Activated CD4-positive, alpha-beta T cell treated with anti-CD3 and anti-CD28 coated beads for 36 hours (primary cell): ENCODE measurements at regions not wholly inside any gene's neighbourhood (a gene's known extent, or its start where the extent isn't known, plus 50 kb on each side); places are given as distances from the start of the nearest gene placed in this dataset.

Experiments used
- ATAC-seq: fragments of 200-7000 bp; cut with Tn5 transposase; one replicate; pipeline ENCODE4 v1.10.0; 2021; ENCODE audit warnings: mild to moderate bottlenecking, moderate library complexity
- CTCF ChIA-PET: fragments of 350-600 bp; sonication (Branson Sonifier 250); formaldehyde crosslinking; loops from one replicate; lab custom pipeline; 2021; ENCODE audit warnings: antibody characterized with exemption; lab: Charles Lee
- POLR2A ChIA-PET: fragments of 350-600 bp; sonication (Branson Sonifier 250); formaldehyde crosslinking; loops from one replicate; lab custom pipeline; 2021; ENCODE audit warnings: antibody characterized with exemption, inconsistent platforms; lab: Charles Lee
- DNase-seq: peaks from one replicate; pipeline ENCODE4 v3.0.0-alpha.2; 2020
- H3K27ac Mint-ChIP-seq: one replicate; pipeline ENCODE4 v1.8.0; 2021; ENCODE audit warnings: mixed read lengths
- H3K27me3 Mint-ChIP-seq: one replicate; pipeline ENCODE4 v1.8.0; 2021; ENCODE audit warnings: mixed read lengths
- H3K36me3 Mint-ChIP-seq: one replicate; pipeline ENCODE4 v1.8.0; 2021; ENCODE audit warnings: low read depth, mixed read lengths
- H3K4me1 Mint-ChIP-seq: one replicate; pipeline ENCODE4 v1.8.0; 2021; ENCODE audit warnings: mixed read lengths
- H3K4me3 Mint-ChIP-seq: one replicate; pipeline ENCODE4 v1.8.0; 2021; ENCODE audit warnings: mild to moderate bottlenecking, moderate library complexity, mixed read lengths
- H3K9me3 Mint-ChIP-seq: one replicate; pipeline ENCODE4 v1.8.0; 2021; ENCODE audit warnings: low read depth, mixed read lengths
- intact Hi-C, 2 experiments: fragments of 100-400 bp; cut with DNase I in 1 of 2; cut with micrococcal nuclease in 1 of 2; formaldehyde crosslinking; loops; one replicate each; pipeline versions ENCODE4 v1.14.2 to v1.15.1; 2022 to 2024; cut with DNase I, micrococcal nuclease

DNA sequence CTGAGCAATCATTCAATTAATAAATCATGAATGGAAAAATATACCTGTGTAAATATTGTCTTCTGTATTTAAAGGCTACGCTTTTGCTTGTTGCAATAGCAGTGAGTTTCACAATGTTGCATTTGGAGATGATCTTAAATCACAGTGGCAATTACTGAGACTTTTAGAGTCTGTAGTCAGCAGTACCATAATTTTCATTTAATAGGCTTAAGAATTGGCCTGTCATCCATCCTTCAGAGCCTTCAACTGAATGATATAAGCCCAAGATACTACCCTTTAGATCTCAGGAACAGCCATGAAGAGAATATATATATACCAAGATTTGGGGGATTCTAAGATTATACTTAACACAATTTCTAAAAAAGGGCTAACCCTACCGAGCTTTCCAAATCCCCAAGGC is 458.1 kb downstream of the GBE1 start:
- CTCF ChIA-PET: interaction anchor here (1.1 kb wide), 1 partner anchor 49 kb away, joined by 3 read pairs; no protein-coding TSS in a partner anchor
- Mint-ChIP-seq H3K4me3 (no peak overlapping the region), H3K27me3 (no peaks in the 10 kb centered on the region), H3K9me3 (no peaks in the 10 kb centered on the region), H3K36me3 (no peaks in the 10 kb centered on the region), H3K27ac (no peak overlapping the region), H3K4me1 (no peaks in the 10 kb centered on the region)
- intact Hi-C loops: loop anchor here (5.0 to 10.0 kb wide), 2 partner anchors 829 to 831 kb away; no protein-coding TSS in a partner anchor
- ATAC-seq: no peak
- no peak for DNase-seq
- POLR2A ChIA-PET: no interaction called here

DNA sequence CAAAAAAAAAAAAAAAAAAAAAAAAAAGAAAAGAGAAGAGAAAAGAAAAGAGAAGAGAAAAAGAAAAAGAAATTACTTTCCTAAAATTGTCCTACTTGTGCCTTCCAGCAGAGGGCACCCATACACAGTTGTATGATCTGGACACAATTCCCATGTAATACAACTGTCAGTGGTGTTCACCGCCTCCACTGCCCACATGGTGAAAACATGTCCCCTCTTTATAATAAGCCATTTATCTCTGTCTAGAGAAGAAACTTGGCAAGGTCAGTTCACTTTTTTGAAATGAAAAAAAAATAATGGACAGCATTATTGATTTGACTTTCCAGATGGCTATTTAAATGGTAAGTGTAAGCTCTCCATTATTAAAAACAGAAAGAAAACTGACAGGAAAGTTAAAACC is 459.4 kb downstream of the GBE1 start:
- H3K9me3 Mint-ChIP-seq: no peaks in the 10 kb centered on the region
- no peaks in the 10 kb centered on the region for H3K36me3 Mint-ChIP-seq
- no peak overlapping the region for H3K27ac Mint-ChIP-seq
- peak; percentile 28 for DNase-seq
- ATAC-seq: no peak
- H3K27me3 Mint-ChIP-seq: no peaks in the 10 kb centered on the region
- no peaks in the 10 kb centered on the region for H3K4me1 Mint-ChIP-seq
- CTCF ChIA-PET: interaction anchor here (0.6 to 1.1 kb wide), 6 partner anchors 11 to 1539 kb away, joined by 3 to 5 read pairs (median 3); no protein-coding TSS in a partner anchor
- POLR2A ChIA-PET: no interaction called here
- no peak overlapping the region for H3K4me3 Mint-ChIP-seq
- intact Hi-C loops: loop anchor here (5.0 to 10.0 kb wide), 2 partner anchors 830 to 833 kb away; no protein-coding TSS in a partner anchor

DNA sequence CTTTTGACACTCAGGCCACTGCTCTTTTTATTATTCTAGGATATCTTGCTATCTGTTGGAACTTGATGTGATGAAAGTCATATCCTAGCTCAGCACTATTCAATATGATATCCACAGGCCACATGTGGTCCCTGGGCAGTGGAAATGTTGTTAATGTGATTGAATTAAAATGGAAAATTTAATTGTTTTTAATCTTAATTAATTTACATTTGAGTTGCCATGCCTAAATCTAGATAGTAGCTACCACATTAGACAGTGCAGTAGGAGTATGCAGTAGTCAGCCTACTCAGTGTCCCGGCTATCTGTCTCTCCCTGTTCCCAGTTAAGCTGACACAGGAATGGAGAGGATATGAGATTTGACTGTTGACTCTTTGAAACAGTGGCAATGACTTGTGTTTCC is 460.2 kb downstream of the GBE1 start:
- ATAC-seq (no peak), DNase-seq (no peak)
- Mint-ChIP-seq H3K36me3 (no peaks in the 10 kb centered on the region), H3K27ac (no peak overlapping the region), H3K4me3 (no peak overlapping the region), H3K27me3 (no peaks in the 10 kb centered on the region), H3K9me3 (no peaks in the 10 kb centered on the region), H3K4me1 (no peaks in the 10 kb centered on the region)
- CTCF ChIA-PET: interaction anchor here (1.1 kb wide), 1 partner anchor 36 kb away, joined by 5 read pairs; no protein-coding TSS in a partner anchor
- POLR2A ChIA-PET: no interaction called here
- intact Hi-C loops: loop anchor here (5.0 to 10.0 kb wide), 2 partner anchors 831 to 834 kb away; no protein-coding TSS in a partner anchor

DNA sequence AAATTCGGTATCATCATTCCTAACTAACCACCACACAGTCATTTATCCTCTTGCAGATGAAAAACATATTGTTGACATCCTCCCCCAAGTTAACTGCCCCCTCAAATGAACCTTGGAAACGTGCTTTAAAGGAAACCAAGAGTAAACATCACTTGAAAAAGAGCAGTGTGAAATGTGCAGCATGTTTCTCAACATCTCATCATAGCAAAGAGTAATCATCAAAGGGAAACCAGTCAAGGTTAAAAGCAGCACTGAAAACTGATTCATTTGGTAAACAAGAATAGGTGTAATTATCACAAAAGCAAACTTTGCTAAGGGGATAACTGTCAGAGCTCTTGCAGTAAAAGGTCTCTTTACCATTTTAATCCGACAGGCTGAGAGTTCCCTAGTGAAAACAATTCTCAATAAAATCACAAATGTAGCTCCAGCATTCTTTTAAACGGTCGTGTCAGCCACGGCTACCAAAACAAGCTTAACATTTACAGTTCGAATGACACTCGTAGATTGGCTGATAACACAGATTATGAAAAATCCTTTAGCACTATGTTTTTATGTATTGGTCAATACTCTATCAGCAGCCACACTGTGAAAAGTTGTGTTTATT is 461.0 kb downstream of the GBE1 start:
- ChIA-PET POLR2A (no interaction called here), CTCF (no interaction called here)
- no peak for ATAC-seq
- no peak for DNase-seq
- no peaks in the 10 kb centered on the region for H3K9me3 Mint-ChIP-seq
- H3K36me3 Mint-ChIP-seq: no peaks in the 10 kb centered on the region
- no peaks in the 10 kb centered on the region for H3K27me3 Mint-ChIP-seq
- H3K4me1 Mint-ChIP-seq: no peaks in the 10 kb centered on the region
- intact Hi-C loops: loop anchor here (5.0 to 10.0 kb wide), 2 partner anchors 832 to 834 kb away; no protein-coding TSS in a partner anchor
- no peak overlapping the region for H3K27ac Mint-ChIP-seq
- no peak overlapping the region for H3K4me3 Mint-ChIP-seq

DNA sequence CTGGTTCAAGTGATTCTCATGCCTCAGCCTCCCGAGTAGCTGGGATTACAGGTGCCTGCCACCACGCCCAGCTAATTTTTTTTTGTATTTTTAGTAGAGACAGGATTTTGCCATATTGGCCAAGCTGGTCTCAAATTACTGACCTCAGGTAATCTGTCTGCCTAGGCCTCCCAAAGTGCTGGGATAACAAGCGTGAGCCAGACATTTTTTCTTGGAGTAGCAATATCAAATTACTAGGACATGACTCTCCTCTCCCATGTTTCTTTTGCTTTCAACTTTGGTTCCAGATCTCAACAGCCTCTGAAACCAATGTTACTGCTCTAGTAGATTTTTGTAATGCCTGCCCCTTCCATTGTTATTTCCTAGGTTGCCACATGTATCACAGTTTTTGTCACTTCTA is 462.0 kb downstream of the GBE1 start:
- Mint-ChIP-seq H3K27me3 (no peaks in the 10 kb centered on the region), H3K4me3 (no peak overlapping the region), H3K27ac (no peak overlapping the region), H3K4me1 (no peaks in the 10 kb centered on the region), H3K36me3 (no peaks in the 10 kb centered on the region), H3K9me3 (no peaks in the 10 kb centered on the region)
- ATAC-seq (no peak), DNase-seq (no peak)
- intact Hi-C loops: no loop called here
- POLR2A ChIA-PET: no interaction called here
- CTCF ChIA-PET: no interaction called here

DNA sequence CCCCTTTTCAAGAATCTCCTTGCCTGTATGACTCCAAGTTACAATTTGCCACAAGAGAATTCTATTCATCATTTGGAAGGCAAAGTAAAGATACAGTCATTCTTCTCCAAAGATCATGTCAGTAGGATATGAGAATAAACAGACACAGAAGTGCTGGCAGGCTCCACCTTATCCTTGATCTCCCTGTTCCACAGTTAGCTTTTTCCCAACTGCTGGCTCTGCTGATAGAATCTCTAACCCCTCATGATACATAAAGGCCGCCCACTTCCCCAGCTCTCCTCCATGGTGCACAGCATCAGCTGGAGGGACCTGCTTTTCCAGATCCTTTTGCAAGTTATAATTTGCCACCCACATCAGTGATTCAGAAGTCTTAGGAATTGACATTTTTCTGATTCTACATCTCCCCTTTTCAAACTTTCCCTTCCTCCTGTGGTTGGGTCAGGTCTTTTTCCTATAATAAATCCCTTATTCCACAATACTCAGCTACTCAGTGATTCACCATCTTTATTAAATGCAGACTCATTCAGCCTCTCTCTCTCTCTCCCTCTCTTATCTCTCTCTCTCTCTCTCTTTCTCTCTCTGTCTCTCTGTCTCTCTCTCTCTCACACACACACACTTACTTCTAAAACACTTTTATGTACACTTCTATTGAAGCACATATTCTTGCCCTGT is 465.4 kb downstream of the GBE1 start:
- ATAC-seq: no peak

DNA sequence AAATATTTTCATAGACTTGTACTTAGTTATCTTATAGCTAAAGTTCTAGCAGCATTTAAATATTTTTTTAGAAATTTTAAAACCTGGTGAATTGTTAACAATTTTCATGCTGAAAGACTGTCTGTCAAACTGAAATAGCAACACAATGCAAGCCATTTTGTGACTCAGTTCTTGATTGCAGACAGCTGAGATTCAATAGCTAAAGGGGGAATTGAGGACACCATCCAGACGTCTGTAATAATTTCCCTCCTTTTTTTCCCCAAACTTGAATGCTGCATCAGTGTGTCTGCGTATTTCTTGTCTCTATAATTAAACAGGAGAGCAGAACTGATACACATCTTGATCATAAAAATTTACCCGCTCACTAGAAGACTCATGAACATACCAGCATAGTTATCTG is 468.3 kb downstream of the GBE1 start:
- no peaks in the 10 kb centered on the region for H3K36me3 Mint-ChIP-seq
- no peaks in the 10 kb centered on the region for H3K9me3 Mint-ChIP-seq
- DNase-seq (no peak), ATAC-seq (no peak)
- ChIA-PET POLR2A (interaction anchor here (0.6 kb wide), 1 partner anchor 199 kb away, joined by 3 read pairs; no protein-coding TSS in a partner anchor), CTCF (no interaction called here)
- no peak overlapping the region for H3K4me3 Mint-ChIP-seq
- no peak overlapping the region for H3K27ac Mint-ChIP-seq
- H3K4me1 Mint-ChIP-seq: no peaks in the 10 kb centered on the region
- H3K27me3 Mint-ChIP-seq: no peaks in the 10 kb centered on the region
- intact Hi-C loops: no loop called here

More for the DNA sequence above, 465.4 kb downstream of the GBE1 start:
- no peak overlapping the region for H3K4me3 Mint-ChIP-seq
- no peak overlapping the region for H3K27ac Mint-ChIP-seq
- ChIA-PET CTCF (no interaction called here), POLR2A (no interaction called here)
- no peaks in the 10 kb centered on the region for H3K9me3 Mint-ChIP-seq
- no peaks in the 10 kb centered on the region for H3K27me3 Mint-ChIP-seq
- H3K36me3 Mint-ChIP-seq: no peaks in the 10 kb centered on the region
- no peaks in the 10 kb centered on the region for H3K4me1 Mint-ChIP-seq
- intact Hi-C loops: no loop called here
- DNase-seq: no peak

DNA sequence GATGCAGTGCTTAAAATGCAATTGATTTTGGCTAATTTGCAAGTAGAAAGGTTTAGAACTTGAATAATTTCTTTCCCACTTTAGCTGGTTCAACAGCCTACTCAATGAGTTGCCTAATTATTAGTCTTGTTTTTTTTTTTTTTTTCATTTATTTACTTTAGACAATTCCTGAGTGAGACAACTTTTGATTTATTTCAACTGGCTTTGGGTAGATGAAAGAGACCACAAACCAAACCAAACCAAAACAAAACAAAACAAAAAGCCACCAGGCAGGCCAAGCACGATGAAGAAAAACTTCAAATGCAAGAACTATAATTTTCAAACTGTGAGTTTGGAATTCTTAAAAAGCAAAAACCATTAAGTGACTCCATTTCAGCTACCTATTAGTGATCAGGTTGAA is 469.9 kb downstream of the GBE1 start:
- Mint-ChIP-seq H3K27me3 (no peaks in the 10 kb centered on the region), H3K9me3 (no peaks in the 10 kb centered on the region), H3K36me3 (no peaks in the 10 kb centered on the region), H3K4me1 (no peaks in the 10 kb centered on the region), H3K27ac (no peak overlapping the region), H3K4me3 (no peak overlapping the region)
- DNase-seq (no peak), ATAC-seq (no peak)
- POLR2A ChIA-PET: no interaction called here
- CTCF ChIA-PET: no interaction called here
- intact Hi-C loops: no loop called here

DNA sequence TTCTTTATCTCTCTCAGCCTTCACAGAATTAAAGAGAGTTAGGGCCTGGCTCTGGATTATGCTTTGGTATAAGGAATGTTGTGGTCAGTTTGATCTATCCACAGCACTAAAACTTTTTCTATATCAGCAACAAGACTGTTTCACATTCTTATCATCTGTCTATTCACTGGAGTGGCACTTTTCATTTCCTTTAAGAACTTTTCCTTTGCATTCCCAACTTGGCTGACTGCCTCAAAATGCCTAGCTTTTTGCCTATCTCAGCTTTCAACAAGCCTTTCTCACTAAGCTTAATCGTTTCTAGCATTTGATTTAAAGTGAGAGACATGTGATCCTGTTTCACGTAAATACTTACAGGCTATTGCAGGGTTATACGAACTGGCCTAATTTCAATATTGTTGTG is 471.8 kb downstream of the GBE1 start:
- ATAC-seq (no peak), DNase-seq (no peak)
- ChIA-PET POLR2A (no interaction called here), CTCF (interaction anchor here (0.7 kb wide), 1 partner anchor 12 kb away, joined by 3 read pairs; no protein-coding TSS in a partner anchor)
- Mint-ChIP-seq H3K27me3 (no peaks in the 10 kb centered on the region), H3K4me1 (no peaks in the 10 kb centered on the region), H3K4me3 (no peak overlapping the region), H3K9me3 (no peaks in the 10 kb centered on the region), H3K36me3 (no peaks in the 10 kb centered on the region), H3K27ac (no peak overlapping the region)
- intact Hi-C loops: no loop called here

DNA sequence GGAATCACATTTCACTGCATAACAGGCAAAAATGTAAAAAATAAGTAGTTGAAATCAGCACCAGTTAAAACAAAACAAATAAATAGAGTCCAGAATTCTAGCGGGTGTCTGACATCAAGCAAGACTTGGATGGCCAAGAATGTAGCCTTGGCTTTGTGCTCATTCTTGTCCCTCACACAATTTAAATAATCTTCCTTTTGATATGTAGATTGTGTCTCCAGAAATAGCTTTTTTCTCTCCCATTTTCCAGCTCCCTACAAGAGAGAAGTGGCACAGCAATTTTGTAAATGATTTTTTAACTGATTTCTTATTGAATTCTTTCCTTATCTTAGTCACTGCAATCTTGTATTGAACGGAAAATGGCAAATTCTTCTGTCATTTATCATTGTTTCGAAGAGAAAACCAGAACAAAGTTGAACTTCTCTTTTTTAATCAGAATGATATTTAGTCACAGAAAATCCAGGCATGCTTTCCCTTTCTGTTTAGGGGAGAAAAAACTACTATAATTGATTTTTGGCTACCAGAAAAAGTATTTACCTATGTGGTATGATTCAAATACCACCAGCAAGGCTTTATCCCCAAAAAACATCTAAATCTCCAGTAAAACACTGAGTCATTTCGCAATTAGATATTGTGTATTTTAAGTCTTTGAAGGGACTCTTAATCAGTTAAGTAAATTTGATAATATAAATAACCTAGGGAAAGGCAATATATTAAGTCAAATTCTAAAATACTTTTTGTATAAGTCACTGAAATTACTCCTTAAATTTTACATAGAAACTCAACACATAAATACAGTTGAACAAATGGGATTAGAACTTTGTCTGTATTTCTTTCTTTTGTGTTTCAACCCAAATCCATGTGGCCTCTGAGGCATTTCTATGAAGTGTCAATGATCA is 481.7 kb downstream of the GBE1 start:
- Mint-ChIP-seq H3K4me3 (no peak overlapping the region), H3K9me3 (no peaks in the 10 kb centered on the region), H3K27ac (no peak overlapping the region), H3K36me3 (no peaks in the 10 kb centered on the region), H3K4me1 (no peaks in the 10 kb centered on the region), H3K27me3 (no peaks in the 10 kb centered on the region)
- ATAC-seq (no peak), DNase-seq (no peak)
- CTCF ChIA-PET: no interaction called here
- POLR2A ChIA-PET: no interaction called here
- intact Hi-C loops: no loop called here

DNA sequence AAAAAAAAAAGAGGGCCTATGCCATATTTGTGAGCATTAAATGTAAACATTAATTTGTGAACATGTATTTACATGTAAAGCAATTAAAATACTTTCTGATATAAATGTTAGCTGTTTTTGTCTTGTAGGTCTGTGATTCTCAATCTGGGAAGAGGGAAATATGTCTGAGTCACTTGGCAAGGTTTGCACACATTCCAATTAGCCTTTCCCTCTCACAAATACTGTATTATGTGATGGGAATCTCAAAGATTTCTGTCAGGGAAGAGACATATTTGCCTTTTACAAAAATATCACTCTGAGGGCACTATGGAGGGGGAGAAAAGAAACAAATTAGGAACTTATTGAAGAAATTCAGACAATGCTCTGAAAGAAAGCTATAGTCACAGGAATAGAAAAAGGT is 483.6 kb downstream of the GBE1 start:
- CTCF ChIA-PET: interaction anchor here (0.7 kb wide), 1 partner anchor 12 kb away, joined by 3 read pairs; no protein-coding TSS in a partner anchor
- H3K36me3 Mint-ChIP-seq: no peaks in the 10 kb centered on the region
- intact Hi-C loops: no loop called here
- no peaks in the 10 kb centered on the region for H3K4me1 Mint-ChIP-seq
- no peak overlapping the region for H3K4me3 Mint-ChIP-seq
- POLR2A ChIA-PET: no interaction called here
- H3K27me3 Mint-ChIP-seq: no peaks in the 10 kb centered on the region
- no peak for DNase-seq
- H3K9me3 Mint-ChIP-seq: no peaks in the 10 kb centered on the region
- H3K27ac Mint-ChIP-seq: no peak overlapping the region
- ATAC-seq: no peak
